Breast epithelium (tissue), 3 donors: ENCODE measurements at regions not wholly inside any gene's neighbourhood (a gene's known extent, or its start where the extent isn't known, plus 50 kb on each side); places are given as distances from the start of the nearest gene placed in this dataset.

Experiments
- POLR2A ChIP-seq: fragments of 450-650 bp; IDR thresholded peaks from one replicate; pipeline ENCODE4 v1.6.1; 2016; ENCODE audit warnings: antibody characterized with exemption, mild to moderate bottlenecking, moderate library complexity
- POLR2AphosphoS5 ChIP-seq, 3 donors: sonication (generic); formaldehyde crosslinking; IDR thresholded peaks; one replicate each; pipeline ENCODE4 v1.6.1; 2017; ENCODE audit warnings: antibody characterized with exemption in 3 of 3
- TF ChIP-seq, protein P1 (sequence below), 3 donors: fragments of 450-650 bp; IDR thresholded peaks; one replicate each; pipeline ENCODE4 v1.5.1; 2016 to 2017; ENCODE audit warnings: antibody characterized with exemption in 3 of 3, mild to moderate bottlenecking in 3 of 3, moderate library complexity in 3 of 3

DNA sequence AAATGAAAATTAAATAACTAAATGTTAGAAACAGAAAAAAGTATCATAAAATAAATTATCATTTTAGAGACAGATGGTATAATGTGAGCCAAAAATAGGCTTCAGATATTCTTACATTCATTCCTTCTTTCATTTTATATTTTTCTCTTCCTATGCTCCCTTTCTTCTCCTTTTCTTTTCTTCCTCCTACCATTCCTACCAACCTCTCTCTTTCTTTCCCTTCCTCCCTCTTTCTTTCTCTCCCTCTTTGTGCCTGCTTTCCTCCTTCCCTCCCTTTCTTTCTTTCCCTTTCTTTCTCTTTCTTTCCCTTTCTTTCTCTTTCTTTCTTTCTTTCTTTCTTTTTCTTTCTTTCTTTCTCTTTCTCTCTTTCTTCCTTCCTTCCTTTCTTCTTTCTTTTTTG, 275.6 kb upstream of the ELAC2 start:
- TF ChIP-seq, protein P1, sequence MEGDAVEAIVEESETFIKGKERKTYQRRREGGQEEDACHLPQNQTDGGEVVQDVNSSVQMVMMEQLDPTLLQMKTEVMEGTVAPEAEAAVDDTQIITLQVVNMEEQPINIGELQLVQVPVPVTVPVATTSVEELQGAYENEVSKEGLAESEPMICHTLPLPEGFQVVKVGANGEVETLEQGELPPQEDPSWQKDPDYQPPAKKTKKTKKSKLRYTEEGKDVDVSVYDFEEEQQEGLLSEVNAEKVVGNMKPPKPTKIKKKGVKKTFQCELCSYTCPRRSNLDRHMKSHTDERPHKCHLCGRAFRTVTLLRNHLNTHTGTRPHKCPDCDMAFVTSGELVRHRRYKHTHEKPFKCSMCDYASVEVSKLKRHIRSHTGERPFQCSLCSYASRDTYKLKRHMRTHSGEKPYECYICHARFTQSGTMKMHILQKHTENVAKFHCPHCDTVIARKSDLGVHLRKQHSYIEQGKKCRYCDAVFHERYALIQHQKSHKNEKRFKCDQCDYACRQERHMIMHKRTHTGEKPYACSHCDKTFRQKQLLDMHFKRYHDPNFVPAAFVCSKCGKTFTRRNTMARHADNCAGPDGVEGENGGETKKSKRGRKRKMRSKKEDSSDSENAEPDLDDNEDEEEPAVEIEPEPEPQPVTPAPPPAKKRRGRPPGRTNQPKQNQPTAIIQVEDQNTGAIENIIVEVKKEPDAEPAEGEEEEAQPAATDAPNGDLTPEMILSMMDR (IDR thresholded peaks at IDR 0.05) = no peak
- TF ChIP-seq POLR2A (no peak), POLR2AphosphoS5 (IDR thresholded peaks at IDR 0.05) (no peak)
